Left lobe of liver (tissue), 2 donors: ENCODE measurements at regions not wholly inside any gene's neighbourhood (a gene's known extent, or its start where the extent isn't known, plus 50 kb on each side); places are given as distances from the start of the nearest gene placed in this dataset.
A peak's percentile ranks its signal among the peaks of the same experiment; 100 is the strongest.

Experiments
- ATAC-seq: fragments of 200-7000 bp; cut with Tn5 transposase; one replicate; pipeline ENCODE4 v1.9.1; 2020; ENCODE audit warnings: mild to moderate bottlenecking, moderate library complexity
- DNase-seq: peaks from one replicate; pipeline ENCODE4 v3.0.0-alpha.2; 2020; ENCODE audit warnings: low spot score
- donor health status: DM: no; HTN: no; CAD: no; lungs with moderate emphysema.
- donor health status: DM: no; HTN: yes; CAD: no.

- DNase-seq: no peak
- ATAC-seq: no peak
These were observed 224.4 kb upstream of the POU3F1 start for GRCh38 chr1:38270849-38271633.

GRCh38 chr1:38269923-38270848 is 223.6 kb upstream of the POU3F1 start:
- DNase-seq (no peak), ATAC-seq (no peak)

GRCh38 chr1:38268226-38268625 is 221.6 kb upstream of the POU3F1 start:
- DNase-seq: no peak
- no peak for ATAC-seq

GRCh38 chr1:38267037-38268036 is 220.7 kb upstream of the POU3F1 start:
- ATAC-seq (no peak), DNase-seq (no peak)

- ATAC-seq (no peak), DNase-seq (no peak)
These were observed 219.6 kb upstream of the POU3F1 start for GRCh38 chr1:38266197-38266520.

GRCh38 chr1:38265293-38266196 is 219.0 kb upstream of the POU3F1 start:
- no peak for DNase-seq
- no peak for ATAC-seq

- DNase-seq: no peak
- ATAC-seq: no peak
These were observed 216.8 kb upstream of the POU3F1 start for GRCh38 chr1:38263438-38263837.

- no peak for DNase-seq
- ATAC-seq: no peak
These were observed 215.0 kb upstream of the POU3F1 start for GRCh38 chr1:38261574-38261973.

GRCh38 chr1:38258085-38258627 is 211.6 kb upstream of the POU3F1 start:
- ATAC-seq: no peak
- DNase-seq: no peak

GRCh38 chr1:38257374-38257773 is 210.8 kb upstream of the POU3F1 start:
- DNase-seq (no peak), ATAC-seq (no peak)

GRCh38 chr1:38256072-38256471 is 209.5 kb upstream of the POU3F1 start:
- ATAC-seq: no peak
- DNase-seq: no peak

GRCh38 chr1:38253314-38253713 is 206.7 kb upstream of the POU3F1 start:
- ATAC-seq: no peak
- no peak for DNase-seq

- DNase-seq (no peak), ATAC-seq (no peak)
These were observed 203.8 kb upstream of the POU3F1 start for GRCh38 chr1:38250356-38250755.

- no peak for ATAC-seq
- DNase-seq: no peak
These were observed 202.4 kb upstream of the POU3F1 start for GRCh38 chr1:38249001-38249400.

GRCh38 chr1:38246955-38247952 is 200.7 kb upstream of the POU3F1 start:
- ATAC-seq: peak; percentile 85
- DNase-seq: peak; percentile 55

- ATAC-seq (no peak), DNase-seq (no peak)
These were observed 197.7 kb upstream of the POU3F1 start for GRCh38 chr1:38244218-38244845.

- DNase-seq (no peak), ATAC-seq (no peak)
These were observed 196.5 kb upstream of the POU3F1 start for GRCh38 chr1:38243106-38243505.

- DNase-seq (no peak), ATAC-seq (no peak)
These were observed 195.9 kb upstream of the POU3F1 start for GRCh38 chr1:38242506-38242905.
